Natural killer cell (primary cell): ENCODE measurements at regions not wholly inside any gene's neighbourhood (a gene's known extent, or its start where the extent isn't known, plus 50 kb on each side); places are given as distances from the start of the nearest gene placed in this dataset.

Source experiments
- ATAC-seq, 3 donors: fragments of 150-1000 bp in 2 of 3; fragments of 200-7000 bp in 1 of 3; cut with Tn5 transposase; 1 replicate in 1 of 3; 2 replicates in 2 of 3; pipeline ENCODE4 v1.10.0; 2021; ENCODE audit warnings: mild to moderate bottlenecking in 2 of 3, moderate library complexity in 2 of 3
- DNase-seq, 2 donors: peaks; one replicate each; pipeline versions ENCODE4 v3.0.0 to v3.0.0-alpha.2; 2013 to 2021; ENCODE audit warnings: mixed read lengths in 1 of 2
- H3K27ac ChIP-seq: one replicate; pipeline ENCODE4 v1.5.1; 2013; ENCODE audit warnings: mild to moderate bottlenecking, low read length
- H3K27me3 ChIP-seq: one replicate; pipeline ENCODE4 v1.6.1; 2013; ENCODE audit warnings: low read length; ENCODE audit not compliant: control insufficient read depth, insufficient read depth
- H3K36me3 ChIP-seq: one replicate; pipeline ENCODE4 v1.6.1; 2013; ENCODE audit warnings: low read length; ENCODE audit not compliant: control insufficient read depth, insufficient read depth
- H3K4me1 ChIP-seq: one replicate; pipeline ENCODE4 v1.6.1; 2013; ENCODE audit warnings: low read length; ENCODE audit not compliant: control insufficient read depth, insufficient read depth
- H3K4me3 ChIP-seq: one replicate; pipeline ENCODE4 v1.5.1; 2013; ENCODE audit warnings: low read length
- H3K9me3 ChIP-seq: one replicate; pipeline ENCODE4 v1.6.1; 2013; ENCODE audit warnings: low read length; ENCODE audit not compliant: control insufficient read depth, insufficient read depth
- H3K27ac Mint-ChIP-seq, 2 donors: one replicate each; pipeline ENCODE4 v1.8.0; 2022; ENCODE audit warnings: mild to moderate bottlenecking in 2 of 2, mixed read lengths in 2 of 2, moderate library complexity in 1 of 2
- H3K27me3 Mint-ChIP-seq, 2 donors: one replicate each; pipeline ENCODE4 v1.8.0; 2022; ENCODE audit warnings: low read depth in 2 of 2, mixed read lengths in 2 of 2
- H3K36me3 Mint-ChIP-seq: one replicate; pipeline ENCODE4 v1.8.0; 2022; ENCODE audit warnings: mixed read lengths
- H3K4me1 Mint-ChIP-seq, 2 donors: one replicate each; pipeline ENCODE4 v1.8.0; 2022; ENCODE audit warnings: mixed read lengths in 2 of 2
- H3K4me3 Mint-ChIP-seq: one replicate; pipeline ENCODE4 v1.8.0; 2022; ENCODE audit warnings: mild to moderate bottlenecking, moderate library complexity, mixed read lengths
- H3K9me3 Mint-ChIP-seq, 2 donors: one replicate each; pipeline ENCODE4 v1.8.0; 2022; ENCODE audit warnings: mixed read lengths in 2 of 2
- WGBS: methylation state at CpG from one replicate; pipeline ENCODE4 v1.1.7; 2013; ENCODE audit warnings: missing lambda C conversion rate; ENCODE audit not compliant: insufficient coverage; 5-methylcytosine and 5-hydroxymethylcytosine counted together
- intact Hi-C: fragments of 100-400 bp; cut with micrococcal nuclease; formaldehyde crosslinking; loops from one replicate; pipeline ENCODE4 v1.14.2; 2022
- TF ChIP-seq, protein P1 (sequence below): fragments of 200-600 bp; IDR thresholded peaks from one replicate; pipeline ENCODE4 v1.8.0; 2022; ENCODE audit warnings: antibody characterized with exemption

DNA sequence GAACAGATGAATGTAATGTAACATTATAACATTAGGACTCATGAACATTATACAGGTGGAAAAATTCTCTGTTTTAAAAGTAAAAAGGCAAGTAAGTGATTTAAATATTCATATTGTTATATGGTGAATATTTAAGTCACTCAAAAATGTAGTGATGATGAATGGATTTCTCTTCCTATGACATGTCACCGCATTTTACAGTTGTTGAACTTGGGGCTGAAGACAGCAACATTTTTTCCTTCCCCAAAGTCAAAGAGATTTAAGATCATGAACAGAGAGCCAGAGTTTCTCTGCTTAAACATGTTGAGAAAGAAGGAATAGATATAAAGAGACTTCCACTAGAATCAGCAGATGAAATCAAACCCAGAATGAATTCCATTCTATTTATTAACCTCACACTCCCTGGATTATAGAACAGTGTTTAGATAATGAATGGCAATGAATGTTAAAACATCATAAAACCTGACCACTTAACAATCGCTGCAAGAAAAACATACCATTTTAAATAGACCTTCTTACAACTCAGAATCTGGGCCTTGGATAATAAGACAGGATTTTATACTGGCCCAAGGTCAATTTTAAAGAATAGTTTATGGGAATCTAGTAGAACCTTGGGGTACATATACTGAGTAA lies 163.6 kb upstream of the SIX2 start:
- Histone ChIP-seq H3K4me3 (no peak overlapping the region), H3K9me3 (no peaks in the 10 kb centered on the region), H3K27ac (no peak overlapping the region), H3K36me3 (no peaks in the 10 kb centered on the region), H3K4me1 (peaks cover 7% of the 10 kb centered on the region), H3K27me3 (peaks cover 22% of the 10 kb centered on the region)
- Mint-ChIP-seq H3K4me3 (no peak overlapping the region), H3K4me1 (no peaks in the 10 kb centered on the region), H3K27ac (no peak overlapping the region), H3K27me3 (peaks cover 43 to 70% of the 10 kb centered on the region in 2 donors), H3K9me3 (peaks cover 3 to 4% of the 10 kb centered on the region in 2 donors), H3K36me3 (no peaks in the 10 kb centered on the region)
- DNase-seq = no peak
- no peak for ATAC-seq
- TF ChIP-seq, protein P1, sequence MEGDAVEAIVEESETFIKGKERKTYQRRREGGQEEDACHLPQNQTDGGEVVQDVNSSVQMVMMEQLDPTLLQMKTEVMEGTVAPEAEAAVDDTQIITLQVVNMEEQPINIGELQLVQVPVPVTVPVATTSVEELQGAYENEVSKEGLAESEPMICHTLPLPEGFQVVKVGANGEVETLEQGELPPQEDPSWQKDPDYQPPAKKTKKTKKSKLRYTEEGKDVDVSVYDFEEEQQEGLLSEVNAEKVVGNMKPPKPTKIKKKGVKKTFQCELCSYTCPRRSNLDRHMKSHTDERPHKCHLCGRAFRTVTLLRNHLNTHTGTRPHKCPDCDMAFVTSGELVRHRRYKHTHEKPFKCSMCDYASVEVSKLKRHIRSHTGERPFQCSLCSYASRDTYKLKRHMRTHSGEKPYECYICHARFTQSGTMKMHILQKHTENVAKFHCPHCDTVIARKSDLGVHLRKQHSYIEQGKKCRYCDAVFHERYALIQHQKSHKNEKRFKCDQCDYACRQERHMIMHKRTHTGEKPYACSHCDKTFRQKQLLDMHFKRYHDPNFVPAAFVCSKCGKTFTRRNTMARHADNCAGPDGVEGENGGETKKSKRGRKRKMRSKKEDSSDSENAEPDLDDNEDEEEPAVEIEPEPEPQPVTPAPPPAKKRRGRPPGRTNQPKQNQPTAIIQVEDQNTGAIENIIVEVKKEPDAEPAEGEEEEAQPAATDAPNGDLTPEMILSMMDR = no peak
- WGBS = 17% methylated on average over 1 of the region's 2 CpGs
- intact Hi-C loops = no loop called here

DNA sequence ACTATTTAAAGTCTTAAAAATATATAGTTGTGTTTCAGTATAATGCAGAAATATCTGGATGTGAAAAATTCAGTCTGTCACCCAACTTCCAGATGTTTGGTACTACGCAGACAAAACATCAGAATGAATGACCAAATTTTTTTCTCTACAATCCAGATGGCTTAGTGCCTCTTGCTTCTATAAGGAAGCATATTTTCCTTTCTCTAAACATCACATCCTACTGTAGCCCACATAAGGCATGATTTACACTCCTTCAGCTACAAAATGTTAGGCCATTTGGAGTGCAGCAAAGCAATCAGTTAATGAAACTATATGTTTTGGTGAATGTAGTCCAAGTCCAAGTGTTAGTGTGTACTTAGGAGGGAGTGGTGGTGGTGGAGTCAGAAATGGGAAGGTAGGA lies 162.9 kb upstream of the SIX2 start:
- H3K36me3 ChIP-seq = no peaks in the 10 kb centered on the region
- Mint-ChIP-seq H3K4me3 (no peak overlapping the region), H3K9me3 (peaks cover 0 to 2% of the 10 kb centered on the region in 2 donors), H3K36me3 (no peaks in the 10 kb centered on the region), H3K27ac (no peak overlapping the region), H3K27me3 (peaks cover 39 to 71% of the 10 kb centered on the region in 2 donors), H3K4me1 (no peaks in the 10 kb centered on the region)
- H3K4me3 ChIP-seq = no peak overlapping the region
- DNase-seq = no peak
- H3K4me1 ChIP-seq = peaks cover 7% of the 10 kb centered on the region
- H3K9me3 ChIP-seq = no peaks in the 10 kb centered on the region
- intact Hi-C loops = no loop called here
- peaks cover 28% of the 10 kb centered on the region for H3K27me3 ChIP-seq
- ATAC-seq = no peak
- WGBS = 71% methylated on average over 1 of the region's 1 CpG
- H3K27ac ChIP-seq = no peak overlapping the region
- TF ChIP-seq, protein P1 = no peak

DNA sequence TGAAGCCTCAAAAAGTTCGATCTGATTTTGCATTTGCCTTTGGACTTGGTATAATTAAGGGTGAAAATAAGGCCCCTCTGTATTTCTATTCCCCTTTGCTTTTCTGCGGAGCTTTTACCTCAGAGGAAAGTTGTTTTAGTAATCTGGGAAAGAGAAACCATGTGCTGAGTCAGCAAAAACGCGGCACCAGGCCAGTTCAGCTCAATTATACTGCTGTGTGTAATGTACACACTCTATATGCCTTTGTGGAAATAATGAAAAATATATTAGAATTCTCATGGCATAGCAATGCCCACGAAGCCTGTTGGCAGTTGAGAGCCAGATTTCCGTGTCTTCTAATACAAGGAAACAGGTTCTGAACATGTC lies 161.9 kb upstream of the SIX2 start:
- H3K36me3 Mint-ChIP-seq = no peaks in the 10 kb centered on the region
- 31% methylated on average over 6 of the region's 6 CpGs for WGBS
- Histone ChIP-seq H3K36me3 (no peaks in the 10 kb centered on the region), H3K27ac (no peak overlapping the region), H3K4me3 (no peak overlapping the region), H3K4me1 (peaks cover 7% of the 10 kb centered on the region), H3K27me3 (peaks cover 33% of the 10 kb centered on the region), H3K9me3 (no peaks in the 10 kb centered on the region)
- no peak overlapping the region for H3K4me3 Mint-ChIP-seq
- ATAC-seq (no peak), DNase-seq (no peak)
- TF ChIP-seq, protein P1 = no peak
- H3K27me3 Mint-ChIP-seq = peaks cover 34 to 68% of the 10 kb centered on the region in 2 donors
- H3K9me3 Mint-ChIP-seq = no peaks in the 10 kb centered on the region
- intact Hi-C loops = no loop called here
- H3K27ac Mint-ChIP-seq = no peak overlapping the region
- H3K4me1 Mint-ChIP-seq = no peaks in the 10 kb centered on the region
